ENCODE measurements at regions not wholly inside any gene's neighbourhood (a gene's known extent, or its start where the extent isn't known, plus 50 kb on each side); places are given as distances from the start of the nearest gene placed in this dataset.

DNA sequence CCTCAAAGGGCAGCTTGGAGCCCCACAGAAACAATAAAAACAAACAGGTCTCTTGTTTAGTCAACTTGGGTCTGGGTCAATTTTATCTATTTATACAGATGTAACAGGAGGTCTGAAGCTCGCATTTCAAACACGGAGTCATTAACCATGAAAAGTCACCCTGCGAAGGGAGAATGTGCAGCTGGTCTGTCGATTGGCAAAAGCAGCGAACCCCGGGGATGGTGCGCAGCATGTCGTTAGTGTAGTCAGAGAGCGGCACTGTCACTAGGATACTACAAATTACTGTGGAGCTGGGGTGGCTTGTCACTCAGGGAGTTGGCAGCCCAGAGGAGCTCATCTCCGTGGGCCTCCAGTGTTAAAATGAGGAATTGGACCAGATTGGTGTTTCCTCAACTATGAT, 190.4 kb upstream of the ARG1 start:
- TF ChIP-seq CTCF (IDR thresholded peaks at IDR 0.05): no peak

DNA sequence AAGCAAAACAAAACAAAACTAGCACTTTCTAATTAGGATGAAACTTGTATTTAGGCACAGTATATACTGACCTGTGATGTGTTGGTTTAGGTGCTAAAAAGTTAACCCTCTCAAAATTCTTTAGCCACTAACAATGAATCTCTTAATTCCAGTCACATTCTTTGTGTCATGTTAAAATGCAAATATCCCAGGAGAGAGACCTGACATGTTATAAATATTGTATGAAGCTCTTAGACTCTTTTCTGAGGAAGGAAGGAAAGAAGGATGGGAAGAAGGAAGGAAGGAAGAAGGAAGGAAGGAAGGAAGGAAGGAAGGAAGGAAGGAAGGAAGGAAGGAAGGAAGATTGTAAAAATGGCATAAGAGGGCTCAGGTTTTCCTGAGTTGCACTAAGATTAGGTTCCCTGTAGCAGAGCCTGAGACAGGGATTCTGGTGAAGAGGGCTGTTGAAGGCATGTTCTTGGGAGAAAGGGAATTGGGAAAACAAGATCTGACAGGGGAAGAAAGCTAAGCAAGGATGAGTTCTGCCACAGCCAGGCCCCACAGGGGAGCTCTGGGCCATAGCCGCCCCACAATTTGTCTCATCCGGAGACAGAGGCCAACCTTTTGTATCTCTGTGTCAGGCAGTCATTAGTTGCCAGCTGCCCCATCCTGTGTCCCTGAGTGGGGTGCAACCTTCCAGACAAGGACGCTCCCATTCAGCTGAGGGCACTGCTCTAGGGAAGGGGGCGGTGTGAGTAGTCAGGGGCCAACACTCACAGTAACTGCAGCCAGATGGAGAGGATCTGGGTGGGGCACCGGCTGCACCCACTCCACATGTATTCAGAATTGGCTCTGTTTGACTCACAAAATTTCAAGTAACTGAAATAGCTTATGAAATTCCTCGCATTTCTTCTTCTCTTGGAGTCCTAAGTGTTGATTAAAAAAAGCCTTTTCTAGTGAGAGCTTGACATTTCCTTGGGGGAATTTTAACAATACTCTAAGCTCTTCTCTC, 189.3 kb upstream of the ARG1 start:
- H3K4me1 ChIP-seq: no peaks in the 10 kb centered on the region
- H3K36me3 ChIP-seq: no peaks in the 10 kb centered on the region
- TF ChIP-seq CTCF (IDR thresholded peaks at IDR 0.05): no peak
- no peak overlapping the region for H3K27ac ChIP-seq
- intact Hi-C loops (cut with DNase I): no loop called here
- H3K9me3 ChIP-seq: no peaks in the 10 kb centered on the region
- H3K9ac ChIP-seq (ENCODE audit: low read depth in 2 of 2, low read length in 2 of 2): no peak overlapping the region
- no peak overlapping the region for H3K4me3 ChIP-seq
- no peaks in the 10 kb centered on the region for H3K27me3 ChIP-seq
- DNase-seq: no peak

More for the DNA sequence above, 190.4 kb upstream of the ARG1 start:
- no peak overlapping the region for H3K27ac ChIP-seq
- H3K9ac ChIP-seq (ENCODE audit: low read depth in 2 of 2, low read length in 2 of 2): no peak overlapping the region
- intact Hi-C loops (cut with DNase I): no loop called here
- DNase-seq: no peak
- no peaks in the 10 kb centered on the region for H3K27me3 ChIP-seq
- no peak overlapping the region for H3K4me3 ChIP-seq
- H3K9me3 ChIP-seq: no peaks in the 10 kb centered on the region
- no peaks in the 10 kb centered on the region for H3K4me1 ChIP-seq
- no peaks in the 10 kb centered on the region for H3K36me3 ChIP-seq

- TF ChIP-seq CTCF (IDR thresholded peaks at IDR 0.05): no peak
- H3K9ac ChIP-seq (ENCODE audit: low read depth in 2 of 2, low read length in 2 of 2): no peak overlapping the region
- no peaks in the 10 kb centered on the region for H3K36me3 ChIP-seq
- H3K27me3 ChIP-seq: no peaks in the 10 kb centered on the region
- intact Hi-C loops (cut with DNase I): no loop called here
- H3K4me3 ChIP-seq: no peak overlapping the region
- no peaks in the 10 kb centered on the region for H3K4me1 ChIP-seq
- DNase-seq: no peak
- H3K9me3 ChIP-seq: no peaks in the 10 kb centered on the region
- H3K27ac ChIP-seq: no peak overlapping the region
Measured at GRCh38 chr6:131387562-131388447, 185.2 kb upstream of the ARG1 start.

GRCh38 chr6:131390322-131390721, 182.7 kb upstream of the ARG1 start:
- Histone ChIP-seq H3K4me3 (no peak overlapping the region), H3K9ac (ENCODE audit: low read depth in 2 of 2, low read length in 2 of 2) (no peak overlapping the region), H3K4me1 (no peaks in the 10 kb centered on the region), H3K27me3 (no peaks in the 10 kb centered on the region), H3K36me3 (no peaks in the 10 kb centered on the region), H3K9me3 (no peaks in the 10 kb centered on the region), H3K27ac (no peak overlapping the region)
- TF ChIP-seq CTCF (IDR thresholded peaks at IDR 0.05): no peak
- peak; percentile 25 for DNase-seq
- intact Hi-C loops (cut with DNase I): no loop called here

DNA sequence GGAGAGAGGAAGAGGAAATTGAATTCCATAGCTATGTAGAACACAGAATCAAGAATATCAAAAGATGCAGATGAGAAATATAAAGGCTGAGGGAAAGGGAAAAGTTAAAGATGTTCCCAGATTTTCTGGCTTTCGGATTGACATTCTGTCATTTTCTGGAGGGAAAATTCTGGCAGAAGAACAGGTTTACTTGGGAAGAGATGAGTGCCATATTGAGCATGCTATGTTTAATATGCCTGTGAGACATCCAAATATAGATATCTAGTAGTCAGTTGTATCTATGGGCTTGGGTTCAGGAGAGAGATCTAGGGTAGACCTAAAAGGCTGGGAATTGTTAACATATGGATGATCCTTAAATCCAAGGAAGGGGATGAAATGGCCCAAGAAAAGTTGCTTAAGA, 181.9 kb upstream of the ARG1 start:
- Histone ChIP-seq H3K36me3 (no peaks in the 10 kb centered on the region), H3K4me1 (no peaks in the 10 kb centered on the region), H3K9me3 (no peaks in the 10 kb centered on the region), H3K27me3 (no peaks in the 10 kb centered on the region), H3K27ac (no peak overlapping the region), H3K9ac (ENCODE audit: low read depth in 2 of 2, low read length in 2 of 2) (no peak overlapping the region), H3K4me3 (no peak overlapping the region)
- no peak for DNase-seq
- TF ChIP-seq CTCF (IDR thresholded peaks at IDR 0.05): no peak
- intact Hi-C loops (cut with DNase I): no loop called here
